IPS-NIHi7 (cell line): ENCODE measurements at regions not wholly inside any gene's neighbourhood (a gene's known extent, or its start where the extent isn't known, plus 50 kb on each side); places are given as distances from the start of the nearest gene placed in this dataset.
A peak's percentile ranks its signal among the peaks of the same experiment; 100 is the strongest.

Experiments used
- DNase-seq: peaks from one replicate; pipeline ENCODE4 v3.0.0; 2012; ENCODE audit warnings: mixed read lengths; ENCODE audit errors: extremely low spot score

- no peak for DNase-seq
Measured at GRCh38 chr20:40540166-40540565, 148.9 kb downstream of the MAFB start.

GRCh38 chr20:40538131-40538530 lies 150.9 kb downstream of the MAFB start:
- no peak for DNase-seq

- no peak for DNase-seq
Measured at GRCh38 chr20:40536808-40537207, 152.2 kb downstream of the MAFB start.

- no peak for DNase-seq
Measured at GRCh38 chr20:40535816-40536215, 153.2 kb downstream of the MAFB start.

GRCh38 chr20:40532103-40532502 lies 156.9 kb downstream of the MAFB start:
- DNase-seq, result peak; percentile 55

- no peak for DNase-seq
Measured at GRCh38 chr20:40525351-40525750, 163.7 kb downstream of the MAFB start.

GRCh38 chr20:40524071-40524470 lies 165.0 kb downstream of the MAFB start:
- no peak for DNase-seq

GRCh38 chr20:40522405-40522804 lies 166.6 kb downstream of the MAFB start:
- DNase-seq, result no peak

GRCh38 chr20:40521962-40522361 lies 167.1 kb downstream of the MAFB start:
- DNase-seq, result no peak

GRCh38 chr20:40519918-40520317 lies 169.1 kb downstream of the MAFB start:
- DNase-seq, result no peak

GRCh38 chr20:40512994-40513393 lies 176.0 kb downstream of the MAFB start:
- DNase-seq, result no peak

GRCh38 chr20:40512591-40512990 lies 176.4 kb downstream of the MAFB start:
- DNase-seq, result no peak

- no peak for DNase-seq
Measured at GRCh38 chr20:40511478-40511877, 177.6 kb downstream of the MAFB start.

- no peak for DNase-seq
Measured at GRCh38 chr20:40510622-40511021, 178.4 kb downstream of the MAFB start.

GRCh38 chr20:40508821-40509220 lies 180.2 kb downstream of the MAFB start:
- no peak for DNase-seq

- DNase-seq, result peak; percentile 41
Measured at GRCh38 chr20:40506537-40506939, 182.5 kb downstream of the MAFB start.

- no peak for DNase-seq
Measured at GRCh38 chr20:40503119-40503518, 185.9 kb downstream of the MAFB start.

GRCh38 chr20:40502576-40502975 lies 186.5 kb downstream of the MAFB start:
- DNase-seq, result no peak

- DNase-seq, result no peak
Measured at GRCh38 chr20:40499391-40499790, 189.6 kb downstream of the MAFB start.

- DNase-seq, result no peak
Measured at GRCh38 chr20:40497899-40498691, 190.9 kb downstream of the MAFB start.

- no peak for DNase-seq
Measured at GRCh38 chr20:40495956-40496355, 193.1 kb downstream of the MAFB start.

- no peak for DNase-seq
Measured at GRCh38 chr20:40494248-40494647, 194.8 kb downstream of the MAFB start.

GRCh38 chr20:40493549-40493948 lies 195.5 kb downstream of the MAFB start:
- DNase-seq, result no peak

GRCh38 chr20:40493071-40493470 lies 196.0 kb downstream of the MAFB start:
- DNase-seq, result no peak
